K562 (cell line): ENCODE measurements at regions not wholly inside any gene's neighbourhood (a gene's known extent, or its start where the extent isn't known, plus 50 kb on each side); places are given as distances from the start of the nearest gene placed in this dataset.

Source experiments
- CEBPB ChIP-seq: fragments of 450-650 bp; IDR thresholded peaks from 2 replicates; pipeline ENCODE4 v1.6.1; 2016; ENCODE audit warnings: missing genetic modification characterization, missing compliant biosample characterization
- CTCF ChIP-seq, 3 experiments: IDR thresholded peaks in 2 of 3; conservative IDR thresholded peaks in 1 of 3; 2 replicates each; pipeline ENCODE4 v1.5.1; 2011 to 2012; ENCODE audit warnings: low read length in 3 of 3, mild to moderate bottlenecking in 3 of 3, control low read depth in 2 of 3, improper control_type of control experiment in 1 of 3, inconsistent platforms in 1 of 3, low read depth in 1 of 3, mixed read lengths in 1 of 3, moderate library complexity in 1 of 3; ENCODE audit not compliant: insufficient read depth in 2 of 3
- ERF ChIP-seq: fragments of 450-650 bp; formaldehyde crosslinking; IDR thresholded peaks from 2 replicates; pipeline ENCODE4 v1.4.0; 2020; ENCODE audit warnings: mild to moderate bottlenecking, mixed read lengths
- HDAC2 ChIP-seq: fragments of 450-650 bp; IDR thresholded peaks from 2 replicates; pipeline ENCODE4 v1.6.1; 2016; ENCODE audit warnings: mild to moderate bottlenecking
- NR1H2 ChIP-seq: sonication (generic); formaldehyde crosslinking; IDR thresholded peaks from 2 replicates; pipeline ENCODE4 v1.4.0; 2020; ENCODE audit warnings: mild to moderate bottlenecking, missing genetic modification reagents
- RREB1 ChIP-seq: fragments of 250-450 bp; sonication (Bioruptor Pico); IDR thresholded peaks from 2 replicates; pipeline ENCODE4 v1.4.0; 2020
- USF2 ChIP-seq: sonication (generic); formaldehyde crosslinking; IDR thresholded peaks from 2 replicates; pipeline ENCODE4 v1.5.0; 2020; ENCODE audit warnings: missing genetic modification reagents
- YY1 ChIP-seq, 3 experiments: IDR thresholded peaks; 2 replicates each; pipeline ENCODE4 v1.6.1; 2011; ENCODE audit warnings: low read length in 2 of 3, mild to moderate bottlenecking in 2 of 3, moderate library complexity in 2 of 3, borderline replicate concordance in 1 of 3, control low read depth in 1 of 3, low read depth in 1 of 3; ENCODE audit not compliant: insufficient read depth in 3 of 3, insufficient replicate concordance in 2 of 3, control insufficient read depth in 1 of 3, insufficient read length in 1 of 3; ENCODE audit errors: extremely low read depth in 1 of 3
- ZBTB26 ChIP-seq: fragments of 450-650 bp; formaldehyde crosslinking; IDR thresholded peaks from 2 replicates; pipeline ENCODE4 v1.4.0; 2022; ENCODE audit warnings: missing genetic modification characterization
- ZNF165 ChIP-seq: fragments of 250-450 bp; sonication (Bioruptor Pico); IDR thresholded peaks from 2 replicates; pipeline ENCODE4 v1.4.0; 2020; ENCODE audit warnings: borderline replicate concordance
- ZNF766 ChIP-seq: fragments of 200-800 bp; sonication (Bioruptor generic); conservative IDR thresholded peaks from 2 replicates; pipeline ENCODE4 v1.6.1; 2016; ENCODE audit warnings: missing genetic modification characterization, missing compliant biosample characterization

GRCh38 chr7:155204744-155205367, 92.8 kb upstream of the INSIG1 start (continued):
- TF ChIP-seq YY1 (IDR thresholded peaks at IDR 0.05; ENCODE audit: borderline replicate concordance in 1 of 3, control insufficient read depth in 1 of 3, extremely low read depth in 1 of 3, insufficient read depth in 3 of 3, insufficient read length in 1 of 3, insufficient replicate concordance in 2 of 3, low read depth in 1 of 3, low read length in 2 of 3) (peak; percentile 16 to 79 (median 33)), NR1H2 (CRISPR knock-in tag) (peak; percentile 97), CEBPB (tag) (no peak), HDAC2 (peak; percentile 12; the same call in 1 of the 2 replicates), ZNF766 (CRISPR knock-in tag) (0 out of 2 replicates have a peak, but pooled peaks have one; percentile 5), ZNF165 (CRISPR knock-in tag) (0 out of 2 replicates have a peak, but pooled peaks have one; percentile 36), ERF (CRISPR knock-in tag) (peak; percentile 21; the same call in 1 of the 2 replicates), RREB1 (CRISPR knock-in tag) (no peak), CTCF (IDR thresholded peaks at IDR 0.05 in 2 of 3, conservative IDR thresholded peaks at IDR 0.05 in 1 of 3; ENCODE audit: insufficient read depth in 2 of 3, low read depth in 1 of 3, low read length in 3 of 3) (no peak), USF2 (CRISPR knock-in tag) (no peak), ZBTB26 (CRISPR knock-in tag) (0 out of 2 replicates have a peak, but pooled peaks have one; percentile 29)
